Non-pigmented ciliary epithelial cell (primary cell): ENCODE measurements at regions not wholly inside any gene's neighbourhood (a gene's known extent, or its start where the extent isn't known, plus 50 kb on each side); places are given as distances from the start of the nearest gene placed in this dataset.

Experiments
- DNase-seq: peaks from one replicate; pipeline ENCODE4 v3.0.0-alpha.2; 2010; ENCODE audit warnings: low read depth

DNA sequence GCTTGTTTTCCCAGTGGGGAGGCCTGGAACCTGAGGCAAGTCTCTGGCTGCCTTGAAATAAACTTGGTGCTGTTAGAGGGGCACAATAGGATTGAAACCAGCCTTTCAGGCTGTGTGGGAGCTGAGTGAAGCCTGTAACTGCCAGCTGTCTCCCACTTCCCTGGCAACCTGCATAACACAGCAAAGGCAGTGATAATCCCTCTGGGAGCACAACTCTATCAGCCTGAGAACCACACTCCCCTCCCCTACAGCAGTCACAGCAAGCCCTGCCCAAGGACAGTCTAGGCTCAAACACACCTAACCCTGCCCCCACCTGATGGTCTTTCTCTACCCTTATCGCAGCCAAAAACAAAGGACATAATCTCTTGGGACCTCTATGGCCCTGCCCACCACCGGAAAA, 683.8 kb upstream of the ATXN8OS start:
- DNase-seq, result no peak

DNA sequence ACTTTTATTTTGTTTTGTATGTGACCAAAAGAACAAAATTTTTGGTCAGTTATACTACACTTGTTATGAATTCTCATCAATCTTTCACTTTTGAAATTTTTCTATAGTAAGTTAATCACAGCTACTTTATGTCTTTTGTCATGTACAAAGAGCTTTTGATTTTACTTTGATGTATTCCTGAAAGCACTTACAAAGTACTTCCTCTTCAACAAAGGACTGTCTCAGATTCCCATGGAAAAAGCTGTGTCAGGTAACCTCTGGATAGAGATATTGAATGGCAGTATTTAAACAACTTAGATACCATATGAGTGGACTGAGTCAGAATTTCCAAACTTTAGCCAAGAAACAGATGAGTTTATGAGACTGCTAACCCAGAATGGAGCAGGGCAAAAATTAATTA, 689.3 kb upstream of the ATXN8OS start:
- DNase-seq, result no peak

DNA sequence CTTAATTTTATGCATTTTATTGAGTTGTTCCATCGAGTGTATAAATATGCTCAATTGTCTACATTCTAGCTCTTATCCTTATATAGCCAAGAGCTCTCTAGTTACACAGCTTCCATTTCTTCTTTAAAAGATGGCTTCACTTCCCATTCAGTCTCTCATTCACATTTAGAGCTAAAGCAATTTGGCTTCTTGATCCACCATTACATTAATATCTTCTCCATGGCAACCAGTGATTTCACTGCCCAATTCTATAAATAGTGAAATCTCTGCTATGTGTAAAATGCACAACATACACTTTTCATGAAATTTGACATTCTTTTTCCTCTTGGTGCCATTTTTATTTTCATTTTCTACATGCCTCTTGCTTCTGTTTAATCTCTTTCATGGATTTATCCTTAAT, 696.9 kb upstream of the ATXN8OS start:
- no peak for DNase-seq

DNA sequence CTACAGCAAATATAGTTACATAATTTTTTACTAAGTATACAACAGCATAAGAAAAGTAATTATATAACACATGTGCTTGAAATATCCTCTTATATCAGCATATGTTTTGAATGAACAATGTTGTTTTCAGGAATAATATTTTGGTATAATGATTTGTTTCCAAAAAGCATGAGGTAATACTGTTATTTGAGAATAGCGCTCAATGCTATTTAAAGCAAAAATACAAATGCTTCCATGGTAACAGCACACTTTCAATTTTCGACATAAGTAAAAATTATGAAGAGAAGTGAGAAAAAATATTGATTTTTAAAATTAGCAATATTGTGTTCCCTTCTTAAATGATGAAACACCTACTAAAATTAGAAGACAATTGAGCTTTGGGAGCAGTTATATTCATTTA, 715.9 kb upstream of the ATXN8OS start:
- DNase-seq, result no peak

DNA sequence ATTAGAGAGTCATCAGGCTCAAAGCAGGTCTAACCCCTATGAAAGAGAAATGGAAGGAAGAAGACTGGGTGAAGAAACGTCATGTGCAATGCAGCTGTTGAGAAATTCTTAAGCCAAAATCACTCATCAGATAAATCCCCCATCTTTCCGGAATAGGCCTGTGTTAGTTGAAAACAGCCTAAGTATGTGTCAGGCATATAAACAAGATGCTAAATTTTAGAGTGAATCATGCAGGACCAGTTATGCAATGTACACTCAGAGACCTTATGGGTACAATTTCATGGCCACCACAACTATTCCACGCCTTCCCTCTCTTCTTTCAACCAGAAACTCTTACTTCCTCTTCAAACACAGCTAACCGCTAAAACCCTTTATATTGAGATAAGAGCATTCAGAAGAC, 717.7 kb upstream of the ATXN8OS start:
- DNase-seq, result peak; percentile 4

DNA sequence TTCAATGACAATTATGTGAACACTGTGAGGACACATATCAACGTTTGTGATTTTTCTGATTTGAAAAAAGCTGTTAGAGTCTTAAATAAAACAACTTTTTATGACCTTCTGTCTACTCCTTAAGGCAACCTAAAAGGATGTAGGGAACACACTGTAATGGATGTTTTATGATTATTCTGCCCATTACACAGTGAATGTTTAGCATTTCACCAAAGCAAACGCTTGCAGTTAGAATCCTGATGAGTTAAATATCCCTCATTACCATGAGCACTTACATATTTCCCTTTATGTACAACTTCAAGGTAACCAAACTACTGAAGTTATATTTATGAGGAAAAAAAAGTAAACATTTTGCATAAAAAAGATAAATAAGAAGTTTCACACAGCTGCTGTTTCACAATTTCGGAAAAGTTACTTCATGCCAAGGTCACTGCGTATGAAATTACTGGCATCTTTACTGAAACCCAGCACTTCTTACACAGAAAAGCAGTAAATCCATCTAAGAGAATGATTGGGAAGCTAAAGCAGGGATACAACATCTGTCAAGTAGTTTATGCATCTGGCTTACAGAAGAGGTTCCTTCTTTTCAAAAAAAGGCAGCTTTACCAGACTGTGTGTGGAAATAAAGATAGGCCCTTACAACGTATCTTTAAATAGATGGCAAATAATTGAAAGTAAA, 733.7 kb upstream of the ATXN8OS start:
- DNase-seq, result no peak

DNA sequence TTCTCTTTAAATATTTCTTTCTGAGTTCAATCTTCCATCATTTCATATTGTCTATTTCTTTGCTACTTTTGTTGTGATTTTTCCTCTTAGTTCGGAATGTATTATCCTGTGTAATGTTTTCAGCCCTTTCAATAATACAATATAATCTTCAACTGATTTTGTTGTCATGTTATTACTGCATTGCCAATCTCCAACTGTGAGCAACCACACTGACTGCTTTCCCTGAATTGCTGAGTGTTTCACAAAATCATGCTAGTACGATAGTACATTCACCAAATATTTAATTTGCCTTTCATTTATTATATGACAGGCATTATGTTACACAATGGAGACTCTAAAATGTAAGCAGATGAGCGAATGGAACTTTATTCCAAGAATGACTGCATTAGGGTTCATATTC, 744.3 kb upstream of the ATXN8OS start:
- DNase-seq, result no peak

DNA sequence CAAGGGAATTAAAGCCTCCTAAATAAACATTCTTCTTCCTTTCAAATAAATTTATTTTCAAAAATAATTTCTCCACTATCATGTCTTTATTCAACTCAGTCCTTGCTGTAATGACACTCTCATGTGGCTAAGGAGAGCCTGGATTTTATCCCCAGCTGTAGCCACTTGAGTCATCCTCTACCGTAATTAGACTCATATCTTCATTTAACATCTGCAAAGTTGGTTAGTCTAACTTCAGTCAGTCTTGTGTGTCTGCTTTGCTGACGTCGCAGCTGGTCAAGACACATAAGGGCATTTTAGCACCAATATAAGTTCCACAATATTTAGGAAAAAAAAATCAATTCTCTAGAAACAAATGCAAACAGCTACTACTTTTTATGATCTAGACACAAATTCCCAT, 776.4 kb upstream of the ATXN8OS start:
- DNase-seq, result no peak

DNA sequence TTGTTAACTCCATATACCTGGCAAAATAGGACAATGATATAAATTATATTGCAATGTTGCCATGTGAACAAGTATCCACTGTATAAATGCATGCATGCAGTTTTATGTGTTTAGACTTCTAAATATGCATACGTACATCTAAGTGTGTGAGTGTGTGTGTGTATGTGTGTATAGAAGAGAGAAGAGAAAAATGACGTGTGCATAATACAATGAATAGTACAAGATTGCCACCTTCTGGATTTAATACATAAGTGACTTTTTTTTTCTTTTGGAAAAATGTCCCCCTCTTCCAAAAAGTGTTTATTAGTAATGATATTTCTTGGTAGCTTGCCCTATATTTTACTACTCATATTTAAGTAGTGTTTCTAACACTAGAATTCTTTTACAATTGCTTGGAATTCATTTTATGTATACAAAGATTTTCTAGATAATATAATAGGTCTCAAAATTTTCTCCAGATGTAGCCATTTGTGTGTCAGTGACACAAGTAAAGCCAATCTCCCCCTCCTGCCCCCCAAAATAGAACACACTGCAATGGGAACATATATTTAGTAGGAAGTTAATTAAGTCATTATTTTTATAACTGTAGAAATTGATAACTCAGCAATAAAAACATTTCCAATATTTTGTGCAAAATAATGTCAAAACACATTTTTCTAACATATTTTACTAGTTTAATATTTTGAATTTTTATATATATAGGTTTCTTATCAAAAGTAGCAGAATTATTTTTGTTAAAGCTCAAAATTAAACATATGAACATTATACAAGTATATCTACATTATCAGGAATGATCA, 783.3 kb upstream of the ATXN8OS start:
- peak; percentile 6 for DNase-seq

DNA sequence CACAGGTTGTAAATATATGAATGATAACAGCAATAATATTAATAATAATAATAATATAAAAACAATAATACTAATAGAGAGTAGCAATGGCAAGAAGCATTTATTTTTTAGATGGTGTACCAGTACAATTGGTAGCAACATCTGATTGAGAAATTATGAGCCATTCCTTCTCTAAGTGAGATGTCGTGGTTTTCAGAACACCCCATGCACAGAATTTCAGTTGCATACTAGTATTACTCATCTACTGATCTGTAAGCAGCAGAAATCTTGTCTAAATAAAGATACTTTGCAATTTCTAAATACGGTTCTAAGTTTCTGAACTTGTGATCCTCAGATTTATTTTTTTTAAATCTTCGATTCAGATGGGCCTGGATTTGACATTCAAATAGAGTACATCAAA, 788.0 kb upstream of the ATXN8OS start:
- no peak for DNase-seq

DNA sequence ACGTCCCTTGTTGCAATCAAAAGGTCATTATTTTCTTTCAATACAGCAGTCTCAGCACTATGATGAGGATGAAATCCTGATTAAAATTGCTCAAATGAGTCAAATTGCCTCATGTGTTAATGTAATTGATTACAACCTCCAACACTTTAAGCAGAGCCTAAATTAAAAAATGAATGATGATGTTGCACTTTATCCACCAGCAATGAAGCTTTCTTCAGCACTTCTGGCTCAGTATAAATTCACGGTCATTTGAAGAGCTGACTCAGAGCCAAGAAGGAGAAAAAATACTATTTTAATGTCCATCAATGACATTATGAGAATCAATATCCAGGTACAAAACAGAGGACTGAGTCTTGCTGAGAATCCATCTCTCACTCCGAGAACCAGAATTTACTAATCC, 792.6 kb upstream of the ATXN8OS start:
- DNase-seq, result no peak

DNA sequence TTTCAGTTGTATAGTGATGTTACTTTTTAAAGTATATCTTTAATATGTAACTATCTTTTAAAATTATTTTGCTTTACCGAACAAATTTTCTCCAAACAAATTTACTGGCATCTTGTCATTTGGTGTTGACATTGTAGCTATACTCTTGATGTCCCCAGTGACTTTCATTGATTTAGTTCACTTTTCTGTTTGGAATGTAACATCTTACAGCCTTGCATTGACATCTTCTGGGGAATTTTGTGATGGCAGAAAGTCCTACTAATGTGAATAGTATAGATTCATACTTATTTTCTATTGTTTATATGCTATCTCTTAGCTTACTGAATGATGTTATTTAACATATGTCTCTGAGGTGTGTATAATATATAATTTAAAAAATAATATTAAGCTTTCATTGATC, 800.9 kb upstream of the ATXN8OS start:
- DNase-seq, result no peak

DNA sequence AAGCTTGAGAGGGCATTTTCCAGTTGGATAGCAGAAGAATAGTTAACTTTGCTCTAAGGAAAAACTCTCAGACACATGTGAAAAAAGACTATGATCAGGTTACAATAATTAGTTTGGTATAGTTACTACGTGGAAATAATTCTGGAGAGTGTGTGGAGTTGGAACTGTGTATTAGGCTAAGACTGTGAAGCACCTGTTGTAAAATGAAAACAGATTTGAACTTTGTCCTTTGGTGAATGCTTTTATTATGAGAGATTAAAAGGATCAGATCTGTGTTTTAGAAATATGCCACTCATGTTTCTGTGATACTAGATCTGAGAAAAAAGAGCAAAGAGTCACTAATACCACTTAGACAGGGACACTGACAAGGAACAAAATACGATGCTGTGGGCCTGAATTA, 807.5 kb upstream of the ATXN8OS start:
- no peak for DNase-seq

DNA sequence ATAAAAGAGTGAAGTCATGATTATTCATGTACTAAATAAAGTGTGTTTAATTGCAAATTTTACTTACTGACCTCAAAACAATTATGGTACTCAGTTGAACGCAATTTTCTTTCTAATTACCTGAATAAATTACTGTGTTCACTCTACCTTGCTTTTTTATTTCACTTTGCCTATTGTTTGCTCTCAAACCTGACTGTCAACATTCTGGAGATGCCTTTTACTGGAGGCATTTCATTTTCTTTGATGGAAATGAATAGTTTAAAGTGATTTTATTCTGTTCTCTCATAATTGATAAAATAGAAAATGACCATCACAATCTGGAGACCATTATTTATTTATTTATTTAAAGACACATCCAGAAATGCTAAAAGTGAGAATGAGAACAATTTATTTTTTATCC, 811.5 kb upstream of the ATXN8OS start:
- no peak for DNase-seq

DNA sequence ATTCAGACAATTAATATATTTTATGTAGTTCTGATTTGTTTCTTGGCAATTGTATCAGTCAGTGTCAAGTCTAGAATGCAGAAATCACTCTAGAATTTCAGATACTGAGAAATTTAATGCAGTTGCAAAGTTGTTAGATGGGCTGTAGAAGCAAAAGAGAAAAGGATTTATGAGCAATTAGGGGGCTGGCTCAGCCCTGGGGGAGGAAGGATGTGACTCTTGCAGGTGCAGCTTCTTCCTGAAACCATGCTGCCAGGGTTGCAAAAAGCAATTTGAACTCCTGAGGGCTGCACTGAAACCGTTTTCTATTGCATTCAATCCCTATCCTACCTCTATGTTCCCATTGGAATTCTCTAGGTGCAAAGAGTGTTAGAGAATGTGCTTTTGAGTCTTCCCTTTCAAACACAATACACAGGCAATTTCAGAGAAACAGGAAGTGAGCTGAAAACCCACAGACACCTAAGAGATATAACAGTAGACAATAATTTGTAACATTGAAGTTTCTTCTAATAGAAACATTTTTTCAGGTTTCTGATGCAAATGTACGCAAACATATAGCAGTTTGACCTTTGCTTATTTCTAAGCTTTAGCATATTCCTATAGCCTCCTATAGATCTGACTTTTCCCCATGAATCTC, 814.7 kb upstream of the ATXN8OS start:
- DNase-seq, result no peak

DNA sequence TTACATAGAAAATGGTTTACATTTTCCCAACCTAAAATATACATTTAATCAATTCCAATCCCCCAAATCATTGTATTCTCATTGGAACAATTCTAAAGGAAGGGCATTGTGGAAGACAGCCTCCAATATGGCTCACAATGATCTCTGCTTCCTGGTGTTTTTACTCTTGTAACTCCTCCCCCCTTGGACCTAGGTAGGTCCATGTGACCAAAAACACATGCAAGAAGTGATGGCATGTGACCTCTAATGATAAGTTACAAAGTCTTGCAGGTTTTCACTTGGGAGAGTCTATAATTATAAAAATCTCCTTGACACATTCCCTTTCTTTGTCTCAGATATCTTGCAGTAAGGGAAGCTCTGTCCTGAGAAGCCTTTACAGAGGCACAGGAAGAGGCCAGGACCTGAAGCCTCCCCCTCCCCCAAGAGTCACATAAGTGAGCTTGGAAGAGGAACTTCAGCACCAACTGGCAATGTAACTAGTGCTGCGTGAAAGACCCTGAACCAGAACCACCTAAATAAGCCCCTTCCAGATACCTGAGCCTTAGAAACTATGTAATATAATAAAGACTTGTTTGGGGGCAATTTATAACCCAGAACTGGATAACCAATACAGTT, 816.2 kb upstream of the ATXN8OS start:
- DNase-seq, result no peak

DNA sequence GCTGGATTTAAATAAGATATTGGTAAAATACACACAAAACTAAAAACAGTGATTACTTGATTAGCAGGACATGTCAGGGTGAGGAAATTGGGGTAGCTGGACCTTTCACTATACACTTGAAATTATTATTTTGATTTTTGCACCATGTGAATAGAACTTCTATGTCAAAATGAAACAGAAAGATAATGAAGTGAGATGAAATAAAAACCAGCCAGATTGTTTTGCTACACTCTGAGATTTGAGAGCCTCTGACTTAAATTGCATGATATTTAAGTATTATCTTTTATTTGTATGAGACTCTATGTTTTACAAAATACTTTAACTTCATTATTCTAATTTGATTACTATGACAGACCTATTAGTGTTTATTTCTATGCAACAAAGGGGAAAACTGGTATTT, 819.6 kb upstream of the ATXN8OS start:
- DNase-seq, result no peak

DNA sequence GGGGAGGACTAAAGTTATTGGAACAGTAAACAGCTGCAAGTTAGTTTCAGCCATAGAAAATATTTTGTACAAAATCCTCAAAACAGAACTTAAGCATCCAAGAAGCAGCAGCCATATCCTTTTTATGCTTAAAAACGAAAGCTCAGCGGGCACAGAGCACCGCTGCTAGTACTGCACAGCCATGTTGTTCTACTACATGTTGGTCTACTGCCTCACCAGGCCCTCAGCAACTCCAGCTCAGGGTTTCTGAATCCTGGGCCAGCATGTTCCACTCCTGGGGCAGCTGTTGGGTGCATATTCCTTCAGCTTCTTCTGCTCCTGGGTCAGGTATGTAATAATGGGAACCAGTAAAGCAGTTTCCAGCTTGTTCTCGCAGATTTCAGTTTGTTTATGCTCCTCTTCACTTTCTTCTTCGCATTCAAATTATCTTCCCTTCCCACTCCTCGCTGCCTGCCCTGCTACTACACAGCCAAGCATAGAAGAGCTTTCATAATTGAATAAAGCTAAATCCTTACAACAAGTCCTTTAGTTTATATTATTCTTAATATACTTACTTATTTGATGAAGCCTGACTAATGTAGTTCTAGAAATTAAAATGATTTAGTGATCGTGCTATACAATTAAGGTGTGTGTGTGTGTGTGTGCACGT, 820.5 kb upstream of the ATXN8OS start:
- no peak for DNase-seq

DNA sequence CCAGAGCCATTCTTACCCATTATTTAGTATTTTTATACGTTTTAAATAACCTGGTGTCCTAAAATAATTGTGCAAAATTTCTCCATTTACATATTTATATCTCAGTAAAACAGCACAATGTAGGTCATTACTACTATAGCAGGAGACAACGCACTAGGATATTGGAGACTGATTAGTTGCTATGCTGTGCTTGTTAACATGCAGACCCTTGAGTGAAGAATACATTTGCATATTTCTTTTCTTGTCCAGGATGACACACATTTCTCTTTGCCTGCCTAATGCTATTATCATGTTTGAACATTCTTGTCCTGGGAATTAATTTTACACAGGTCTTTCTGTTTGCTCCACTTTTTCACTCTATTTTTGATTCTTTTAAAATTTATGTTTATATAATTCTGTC, 823.8 kb upstream of the ATXN8OS start:
- no peak for DNase-seq

DNA sequence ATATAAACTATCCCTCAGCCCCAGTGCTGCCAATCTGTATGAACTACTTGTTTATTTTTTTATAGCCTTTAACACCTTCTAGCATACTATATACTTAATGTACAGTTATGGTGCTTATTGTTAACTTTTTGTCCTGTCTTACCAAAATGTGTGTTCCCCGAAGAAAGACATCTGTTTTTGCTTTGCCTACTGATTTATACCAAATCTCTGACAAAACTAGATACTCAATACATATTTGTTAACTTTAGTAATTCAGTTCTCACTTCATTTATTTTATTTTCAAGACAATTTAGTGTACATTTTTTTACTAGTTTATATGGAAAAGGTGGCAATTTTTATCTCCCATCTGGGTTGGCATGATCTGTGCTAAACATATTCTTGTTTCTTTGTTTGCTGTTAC, 824.3 kb upstream of the ATXN8OS start:
- no peak for DNase-seq

DNA sequence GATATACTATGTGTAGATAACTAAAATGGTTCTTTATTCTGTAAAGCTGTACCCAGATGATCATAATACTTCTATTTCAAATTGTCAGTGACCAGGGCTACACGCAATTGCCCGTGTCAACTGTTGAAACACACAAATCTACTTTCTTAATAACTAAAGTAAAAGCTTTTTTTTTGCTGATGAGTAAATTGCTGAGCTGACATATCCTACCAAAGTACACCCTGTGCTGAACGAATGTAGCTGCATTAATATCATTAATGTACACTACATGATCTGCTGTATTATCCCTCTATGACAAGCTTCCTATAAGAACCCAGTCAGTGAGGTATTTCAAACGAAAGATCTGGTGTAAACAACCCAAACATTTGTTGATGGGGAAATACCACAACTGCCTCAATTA, 827.2 kb upstream of the ATXN8OS start:
- no peak for DNase-seq

DNA sequence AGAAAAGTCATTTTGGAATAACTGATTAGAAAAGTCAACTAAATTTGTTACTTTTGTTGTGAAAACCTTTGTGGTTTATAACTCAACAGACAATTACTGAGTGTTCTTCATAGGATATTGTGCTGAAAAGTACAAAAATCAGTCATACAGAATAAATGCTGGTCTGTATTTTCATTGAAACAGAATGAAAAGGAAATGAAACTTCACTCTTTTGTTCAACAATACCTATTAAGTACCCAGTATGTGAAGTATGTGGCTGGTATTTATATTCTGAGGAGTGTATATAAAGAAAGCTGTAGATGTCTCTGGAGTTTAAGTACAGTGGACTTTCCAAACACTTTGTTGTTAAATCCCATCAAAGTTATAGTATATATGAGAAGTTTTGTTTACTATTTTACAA, 828.4 kb upstream of the ATXN8OS start:
- no peak for DNase-seq

DNA sequence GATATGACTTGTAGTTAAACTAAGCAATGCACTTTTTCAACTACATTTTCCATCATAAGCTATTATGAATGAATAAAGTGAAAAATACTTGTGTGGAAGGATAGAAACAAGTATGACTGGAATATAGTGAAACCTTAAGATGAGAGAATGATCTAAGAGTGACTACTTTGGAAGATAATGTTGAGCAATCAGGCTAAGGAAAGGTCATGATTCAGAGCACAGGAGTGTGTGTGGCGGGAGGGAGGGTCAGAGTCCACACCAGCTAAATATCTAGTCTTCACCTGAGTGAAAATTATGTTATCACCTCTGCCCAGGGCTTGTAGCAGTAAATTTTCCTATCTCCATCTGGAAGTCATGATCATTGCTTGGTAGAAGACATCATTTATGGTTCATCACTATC, 833.4 kb upstream of the ATXN8OS start:
- DNase-seq, result no peak
